Lower lobe of right lung (tissue), 2 donors: ENCODE measurements at regions not wholly inside any gene's neighbourhood (a gene's known extent, or its start where the extent isn't known, plus 50 kb on each side); places are given as distances from the start of the nearest gene placed in this dataset.

Experiments
- ATAC-seq, 2 donors: fragments of 200-7000 bp; cut with Tn5 transposase; one replicate each; pipeline ENCODE4 v1.9.1; 2020 to 2022; ENCODE audit warnings: mild to moderate bottlenecking in 2 of 2, moderate library complexity in 2 of 2
- DNase-seq: peaks from one replicate; pipeline ENCODE4 v3.0.0-alpha.2; 2020
- H3K27ac ChIP-seq: fragments of 200-600 bp; one replicate; pipeline ENCODE4 v1.8.0; 2022
- H3K27me3 ChIP-seq: fragments of 200-600 bp; one replicate; pipeline ENCODE4 v1.8.0; 2022; ENCODE audit warnings: low read depth
- H3K36me3 ChIP-seq: fragments of 200-600 bp; one replicate; pipeline ENCODE4 v1.8.0; 2022; ENCODE audit warnings: mild to moderate bottlenecking
- H3K4me1 ChIP-seq: fragments of 200-600 bp; one replicate; pipeline ENCODE4 v1.8.0; 2022
- H3K4me3 ChIP-seq: fragments of 200-600 bp; one replicate; pipeline ENCODE4 v1.8.0; 2022; ENCODE audit warnings: mild to moderate bottlenecking
- H3K9me3 ChIP-seq: fragments of 200-600 bp; one replicate; pipeline ENCODE4 v1.8.0; 2022
- intact Hi-C: fragments of 100-400 bp; cut with DNase I; formaldehyde crosslinking; loops from one replicate; pipeline ENCODE4 v1.11.0; 2022
- TF ChIP-seq, protein P1 (sequence below): fragments of 200-600 bp; IDR thresholded peaks from one replicate; pipeline ENCODE4 v1.8.0; 2022; ENCODE audit warnings: antibody characterized with exemption, mild to moderate bottlenecking
- donor health status: DM: no; HTN: yes; CAD: no; lungs with severe emphysema.

- Histone ChIP-seq H3K27ac (no peak overlapping the region), H3K27me3 (no peaks in the 10 kb centered on the region), H3K4me3 (no peak overlapping the region), H3K4me1 (no peaks in the 10 kb centered on the region), H3K36me3 (no peaks in the 10 kb centered on the region), H3K9me3 (no peaks in the 10 kb centered on the region)
- no peak for DNase-seq
- intact Hi-C loops = no loop called here
- TF ChIP-seq, protein P1, sequence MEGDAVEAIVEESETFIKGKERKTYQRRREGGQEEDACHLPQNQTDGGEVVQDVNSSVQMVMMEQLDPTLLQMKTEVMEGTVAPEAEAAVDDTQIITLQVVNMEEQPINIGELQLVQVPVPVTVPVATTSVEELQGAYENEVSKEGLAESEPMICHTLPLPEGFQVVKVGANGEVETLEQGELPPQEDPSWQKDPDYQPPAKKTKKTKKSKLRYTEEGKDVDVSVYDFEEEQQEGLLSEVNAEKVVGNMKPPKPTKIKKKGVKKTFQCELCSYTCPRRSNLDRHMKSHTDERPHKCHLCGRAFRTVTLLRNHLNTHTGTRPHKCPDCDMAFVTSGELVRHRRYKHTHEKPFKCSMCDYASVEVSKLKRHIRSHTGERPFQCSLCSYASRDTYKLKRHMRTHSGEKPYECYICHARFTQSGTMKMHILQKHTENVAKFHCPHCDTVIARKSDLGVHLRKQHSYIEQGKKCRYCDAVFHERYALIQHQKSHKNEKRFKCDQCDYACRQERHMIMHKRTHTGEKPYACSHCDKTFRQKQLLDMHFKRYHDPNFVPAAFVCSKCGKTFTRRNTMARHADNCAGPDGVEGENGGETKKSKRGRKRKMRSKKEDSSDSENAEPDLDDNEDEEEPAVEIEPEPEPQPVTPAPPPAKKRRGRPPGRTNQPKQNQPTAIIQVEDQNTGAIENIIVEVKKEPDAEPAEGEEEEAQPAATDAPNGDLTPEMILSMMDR = no peak
- ATAC-seq = no peak
Measured at GRCh38 chr12:19030180-19030579, 99.4 kb upstream of the PLEKHA5 start.

- H3K27ac ChIP-seq = no peak overlapping the region
- ATAC-seq = no peak
- intact Hi-C loops = no loop called here
- H3K4me1 ChIP-seq = no peaks in the 10 kb centered on the region
- H3K9me3 ChIP-seq = no peaks in the 10 kb centered on the region
- H3K27me3 ChIP-seq = no peaks in the 10 kb centered on the region
- no peak overlapping the region for H3K4me3 ChIP-seq
- TF ChIP-seq, protein P1 = no peak
- no peaks in the 10 kb centered on the region for H3K36me3 ChIP-seq
- DNase-seq = no peak
Measured at GRCh38 chr12:19030603-19031002, 98.9 kb upstream of the PLEKHA5 start.

DNA sequence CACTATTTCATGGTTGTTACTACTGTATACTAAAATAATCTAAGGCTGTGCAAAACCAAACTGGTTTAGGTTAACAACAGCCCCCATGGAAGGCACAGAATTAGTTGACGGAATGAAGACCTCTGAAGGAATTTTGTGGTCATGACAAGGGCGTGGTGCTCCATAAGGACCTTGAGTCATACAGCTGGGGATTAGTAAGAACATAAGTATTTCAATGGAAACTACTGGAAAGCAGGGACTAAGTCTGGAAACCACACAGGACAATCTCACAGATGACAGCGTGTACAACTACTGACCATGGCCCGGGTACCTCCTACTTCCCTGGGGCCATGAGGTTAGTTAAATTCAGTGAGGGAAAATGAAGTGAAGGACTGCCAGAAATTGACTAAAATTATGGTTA, 98.5 kb upstream of the PLEKHA5 start:
- ATAC-seq (peak; percentile 25 to 29), DNase-seq (no peak)
- no peaks in the 10 kb centered on the region for H3K9me3 ChIP-seq
- peaks cover 3% of the 10 kb centered on the region for H3K4me1 ChIP-seq
- H3K27ac ChIP-seq = no peak overlapping the region
- TF ChIP-seq, protein P1 = no peak
- intact Hi-C loops = no loop called here
- H3K36me3 ChIP-seq = no peaks in the 10 kb centered on the region
- H3K4me3 ChIP-seq = no peak overlapping the region
- no peaks in the 10 kb centered on the region for H3K27me3 ChIP-seq

GRCh38 chr12:19032826-19033225, 96.7 kb upstream of the PLEKHA5 start:
- intact Hi-C loops = no loop called here
- H3K27ac ChIP-seq = no peak overlapping the region
- H3K4me3 ChIP-seq = no peak overlapping the region
- no peaks in the 10 kb centered on the region for H3K27me3 ChIP-seq
- H3K36me3 ChIP-seq = no peaks in the 10 kb centered on the region
- H3K9me3 ChIP-seq = no peaks in the 10 kb centered on the region
- ATAC-seq (no peak), DNase-seq (no peak)
- peaks cover 19% of the 10 kb centered on the region for H3K4me1 ChIP-seq
- TF ChIP-seq, protein P1 = no peak

DNA sequence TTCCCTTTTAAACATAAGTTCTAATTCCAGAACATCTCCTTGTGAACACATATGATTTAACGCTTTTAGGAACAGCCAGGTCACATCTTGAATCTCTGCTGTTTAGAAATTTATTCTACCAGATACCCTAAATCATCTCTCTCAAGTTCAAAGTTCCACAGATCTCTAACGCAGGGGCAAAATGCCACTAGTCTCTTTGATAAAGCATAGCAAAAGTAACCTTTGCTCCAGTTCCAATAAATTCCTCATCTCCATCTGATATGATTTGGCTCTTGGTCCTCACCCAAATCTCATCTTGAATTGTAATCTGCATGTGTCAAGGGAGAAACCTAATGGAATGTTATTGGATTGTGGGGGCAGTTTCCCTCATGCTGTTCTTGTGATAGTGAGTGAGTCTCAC, 96.3 kb upstream of the PLEKHA5 start:
- Histone ChIP-seq H3K36me3 (no peaks in the 10 kb centered on the region), H3K4me1 (peaks cover 22% of the 10 kb centered on the region), H3K27me3 (no peaks in the 10 kb centered on the region), H3K9me3 (no peaks in the 10 kb centered on the region), H3K4me3 (no peak overlapping the region), H3K27ac (no peak overlapping the region)
- TF ChIP-seq, protein P1 = no peak
- ATAC-seq (no peak), DNase-seq (no peak)
- intact Hi-C loops = no loop called here

DNA sequence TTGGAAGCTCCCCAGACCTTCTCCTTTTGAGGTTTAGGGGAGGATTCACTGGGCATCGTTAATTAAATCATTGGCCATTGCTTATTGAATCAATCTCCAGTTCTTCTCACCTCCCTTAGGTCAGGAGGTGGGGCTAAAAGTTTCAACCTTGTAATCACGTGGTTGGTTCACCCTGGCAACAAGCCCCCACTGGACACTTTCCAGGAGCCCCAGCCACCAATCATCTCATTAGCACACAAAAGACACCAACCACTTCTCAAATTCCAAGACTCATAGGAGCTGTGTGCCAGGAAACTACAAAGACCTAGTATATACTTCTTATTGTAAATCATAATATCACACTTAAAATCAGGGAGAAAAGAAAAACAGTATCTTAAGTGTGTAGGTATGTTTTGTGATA, 94.6 kb upstream of the PLEKHA5 start:
- ATAC-seq (no peak), DNase-seq (no peak)
- TF ChIP-seq, protein P1 = no peak
- Histone ChIP-seq H3K4me1 (peaks cover 30% of the 10 kb centered on the region), H3K27ac (no peak overlapping the region), H3K4me3 (no peak overlapping the region), H3K9me3 (no peaks in the 10 kb centered on the region), H3K36me3 (no peaks in the 10 kb centered on the region), H3K27me3 (no peaks in the 10 kb centered on the region)
- intact Hi-C loops = no loop called here
